Large intestine (tissue), 3 donors: ENCODE measurements at regions not wholly inside any gene's neighbourhood (a gene's known extent, or its start where the extent isn't known, plus 50 kb on each side); places are given as distances from the start of the nearest gene placed in this dataset.
A peak's percentile ranks its signal among the peaks of the same experiment; 100 is the strongest.

Experiments used
- DNase-seq, 2 donors: peaks; one replicate each; pipeline versions ENCODE4 v3.0.0 to v3.0.0-alpha.2; 2013
- H3K27ac ChIP-seq: one replicate; pipeline ENCODE4 v1.5.1; 2013; ENCODE audit warnings: low read length
- H3K27me3 ChIP-seq: 2 replicates; pipeline ENCODE4 v1.6.1; 2013; ENCODE audit warnings: low read length; ENCODE audit not compliant: control insufficient read depth, insufficient read depth
- H3K36me3 ChIP-seq: 2 replicates; pipeline ENCODE4 v1.6.1; 2013; ENCODE audit warnings: low read length; ENCODE audit not compliant: control insufficient read depth, insufficient read depth
- H3K4me1 ChIP-seq: one replicate; pipeline ENCODE4 v1.6.1; 2013; ENCODE audit warnings: low read length; ENCODE audit not compliant: control insufficient read depth, insufficient read depth
- H3K4me3 ChIP-seq: one replicate; pipeline ENCODE4 v1.5.1; 2013; ENCODE audit warnings: low read length
- H3K9me3 ChIP-seq: one replicate; pipeline ENCODE4 v1.6.1; 2013; ENCODE audit warnings: mild to moderate bottlenecking, low read depth, low read length, moderate library complexity; ENCODE audit not compliant: control insufficient read depth
- WGBS: methylation state at CpG from one replicate; pipeline ENCODE4 v1.1.5; 2013; ENCODE audit warnings: low lambda C conversion rate; ENCODE audit not compliant: insufficient coverage; 5-methylcytosine and 5-hydroxymethylcytosine counted together

- WGBS = no CpG with 5 or more reads among the region's 2 CpGs
- no peak for DNase-seq
- Histone ChIP-seq H3K4me1 (no peaks in the 10 kb centered on the region), H3K36me3 (no peaks in the 10 kb centered on the region), H3K27ac (no peak overlapping the region), H3K4me3 (no peak overlapping the region), H3K27me3 (no peaks in the 10 kb centered on the region), H3K9me3 (no peaks in the 10 kb centered on the region)
Measured at GRCh38 chr10:10642751-10643150, 374.9 kb upstream of the CELF2 start.

GRCh38 chr10:10644008-10644646 is 373.5 kb upstream of the CELF2 start:
- Histone ChIP-seq H3K27ac (no peak overlapping the region), H3K4me1 (no peaks in the 10 kb centered on the region), H3K36me3 (no peaks in the 10 kb centered on the region), H3K27me3 (no peaks in the 10 kb centered on the region), H3K4me3 (no peak overlapping the region), H3K9me3 (no peaks in the 10 kb centered on the region)
- DNase-seq = no peak
- no CpG with 5 or more reads among the region's 5 CpGs for WGBS

- H3K9me3 ChIP-seq = no peaks in the 10 kb centered on the region
- no peaks in the 10 kb centered on the region for H3K4me1 ChIP-seq
- H3K36me3 ChIP-seq = no peaks in the 10 kb centered on the region
- H3K27ac ChIP-seq = no peak overlapping the region
- no peak overlapping the region for H3K4me3 ChIP-seq
- no peaks in the 10 kb centered on the region for H3K27me3 ChIP-seq
- DNase-seq = no peak
- 67% methylated on average over 1 of the region's 9 CpGs for WGBS
Measured at GRCh38 chr10:10644676-10645385, 372.8 kb upstream of the CELF2 start.

- DNase-seq = no peak
- 92% methylated on average over 5 of the region's 7 CpGs for WGBS
- no peak overlapping the region for H3K27ac ChIP-seq
- H3K4me1 ChIP-seq = no peaks in the 10 kb centered on the region
- no peaks in the 10 kb centered on the region for H3K9me3 ChIP-seq
- H3K27me3 ChIP-seq = no peaks in the 10 kb centered on the region
- no peak overlapping the region for H3K4me3 ChIP-seq
- H3K36me3 ChIP-seq = no peaks in the 10 kb centered on the region
Measured at GRCh38 chr10:10647331-10647730, 370.3 kb upstream of the CELF2 start.

GRCh38 chr10:10657139-10657760 is 360.4 kb upstream of the CELF2 start:
- H3K27me3 ChIP-seq = no peaks in the 10 kb centered on the region
- no peak overlapping the region for H3K4me3 ChIP-seq
- no peaks in the 10 kb centered on the region for H3K36me3 ChIP-seq
- H3K27ac ChIP-seq = no peak overlapping the region
- DNase-seq = no peak
- WGBS = 100% methylated on average over 5 of the region's 6 CpGs
- H3K9me3 ChIP-seq = no peaks in the 10 kb centered on the region
- no peaks in the 10 kb centered on the region for H3K4me1 ChIP-seq

- no peaks in the 10 kb centered on the region for H3K27me3 ChIP-seq
- H3K4me3 ChIP-seq = no peak overlapping the region
- H3K36me3 ChIP-seq = no peaks in the 10 kb centered on the region
- H3K9me3 ChIP-seq = no peaks in the 10 kb centered on the region
- no peak for DNase-seq
- H3K4me1 ChIP-seq = no peaks in the 10 kb centered on the region
- H3K27ac ChIP-seq = no peak overlapping the region
Measured at GRCh38 chr10:10658172-10658785, 359.4 kb upstream of the CELF2 start.

GRCh38 chr10:10660054-10660453 is 357.6 kb upstream of the CELF2 start:
- H3K4me3 ChIP-seq = no peak overlapping the region
- no CpG with 5 or more reads among the region's 1 CpG for WGBS
- no peaks in the 10 kb centered on the region for H3K9me3 ChIP-seq
- H3K27ac ChIP-seq = no peak overlapping the region
- H3K27me3 ChIP-seq = no peaks in the 10 kb centered on the region
- no peaks in the 10 kb centered on the region for H3K4me1 ChIP-seq
- no peaks in the 10 kb centered on the region for H3K36me3 ChIP-seq
- no peak for DNase-seq

- no peaks in the 10 kb centered on the region for H3K9me3 ChIP-seq
- peak in 1 of 2 donors; percentile 3 for DNase-seq
- no peaks in the 10 kb centered on the region for H3K4me1 ChIP-seq
- WGBS = 43% methylated on average over 1 of the region's 4 CpGs
- no peak overlapping the region for H3K4me3 ChIP-seq
- no peaks in the 10 kb centered on the region for H3K27me3 ChIP-seq
- no peak overlapping the region for H3K27ac ChIP-seq
- no peaks in the 10 kb centered on the region for H3K36me3 ChIP-seq
Measured at GRCh38 chr10:10661176-10661575, 356.5 kb upstream of the CELF2 start.

- no peak overlapping the region for H3K27ac ChIP-seq
Measured at GRCh38 chr10:10662716-10663408, 354.8 kb upstream of the CELF2 start.

GRCh38 chr10:10663622-10664021 is 354.1 kb upstream of the CELF2 start:
- no peak overlapping the region for H3K27ac ChIP-seq
- DNase-seq = no peak
- H3K9me3 ChIP-seq = no peaks in the 10 kb centered on the region
- H3K27me3 ChIP-seq = no peaks in the 10 kb centered on the region
- no peaks in the 10 kb centered on the region for H3K36me3 ChIP-seq
- 77% methylated on average over 3 of the region's 3 CpGs for WGBS
- no peak overlapping the region for H3K4me3 ChIP-seq
- no peaks in the 10 kb centered on the region for H3K4me1 ChIP-seq

More at GRCh38 chr10:10662716-10663408, 354.8 kb upstream of the CELF2 start:
- no peaks in the 10 kb centered on the region for H3K9me3 ChIP-seq
- no peaks in the 10 kb centered on the region for H3K27me3 ChIP-seq
- no peak overlapping the region for H3K4me3 ChIP-seq
- WGBS = no CpG with 5 or more reads among the region's 6 CpGs
- DNase-seq = peak in 1 of 2 donors; percentile 9
- H3K36me3 ChIP-seq = no peaks in the 10 kb centered on the region
- H3K4me1 ChIP-seq = no peaks in the 10 kb centered on the region
